ENCODE measurements at regions not wholly inside any gene's neighbourhood (a gene's known extent, or its start where the extent isn't known, plus 50 kb on each side); places are given as distances from the start of the nearest gene placed in this dataset.

DNA sequence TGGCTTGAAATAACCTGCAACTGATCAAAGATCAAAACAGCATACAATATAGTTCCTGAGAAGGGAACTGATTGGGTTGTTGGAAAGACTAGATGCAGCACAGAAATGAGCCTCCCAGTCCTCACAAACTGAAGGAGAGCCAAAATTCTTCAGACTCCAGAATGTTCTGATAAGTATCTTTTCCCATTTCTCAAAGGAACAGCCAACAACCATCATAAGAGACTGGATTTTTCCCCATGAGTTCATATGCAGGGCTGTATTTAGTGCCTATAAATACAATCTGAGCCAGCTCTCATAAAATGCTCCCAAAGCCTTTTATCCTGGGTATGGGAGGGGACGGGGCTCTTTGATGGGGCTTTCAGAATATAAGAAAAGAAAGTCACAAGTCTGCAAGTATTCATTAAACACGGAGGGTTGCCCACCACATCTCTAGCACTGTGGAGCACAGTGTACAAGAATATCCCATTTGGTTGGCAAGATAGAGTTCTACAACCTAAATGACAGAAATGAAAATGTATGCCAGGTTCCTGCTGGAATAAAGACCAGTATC is 50.7 kb upstream of the LYVE1 start:
- in situ Hi-C loops (cut with HindIII; ENCODE audit: low pct_unique_long_range_greater_than_20kb, low sequenced_read_pairs) = no loop called here
- CTCF ChIA-PET = no interaction called here

DNA sequence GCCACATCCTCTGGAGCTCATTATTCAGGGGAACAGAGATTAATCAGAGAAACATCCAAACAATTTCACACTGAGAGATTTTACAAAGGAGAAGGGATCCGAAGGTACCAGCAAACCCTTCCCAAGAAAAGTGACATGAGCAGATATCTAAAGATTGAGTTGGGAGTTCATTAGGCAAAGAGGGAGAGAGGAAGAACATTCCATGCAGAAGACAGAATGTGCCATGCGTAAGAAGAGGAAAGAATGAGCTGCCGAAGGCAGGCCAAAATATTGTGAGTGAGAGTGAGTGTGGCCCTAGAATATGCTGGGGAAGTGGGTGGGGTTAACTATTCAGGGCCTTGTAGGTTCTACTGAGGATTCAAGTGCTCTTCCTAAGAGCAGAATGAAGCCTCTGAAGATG is 50.0 kb upstream of the LYVE1 start:
- in situ Hi-C loops (cut with HindIII; ENCODE audit: low pct_unique_long_range_greater_than_20kb, low sequenced_read_pairs) = no loop called here
- TF ChIP-seq SIN3A (IDR thresholded peaks at IDR 0.05; ENCODE audit: borderline replicate concordance, insufficient read depth, low read depth, low read length) (no peak), TCF7L2 (IDR thresholded peaks at IDR 0.05; ENCODE audit: low read depth, low read length) (no peak), POLR2AphosphoS5 (IDR thresholded peaks at IDR 0.05; ENCODE audit: low read depth, low read length) (no peak), REST (IDR thresholded peaks at IDR 0.05; ENCODE audit: insufficient read depth in 1 of 2, low read depth in 2 of 2, low read length in 1 of 2) (no peak), CTCF (IDR thresholded peaks at IDR 0.05) (no peak)
- Histone ChIP-seq H3K4me3 (ENCODE audit: low read depth in 2 of 2, low read length in 2 of 2) (no peak overlapping the region), H3K27ac (ENCODE audit: low read length) (no peak overlapping the region), H3K36me3 (ENCODE audit: control insufficient read depth, insufficient read depth, low read length) (no peaks in the 10 kb centered on the region), H3K27me3 (ENCODE audit: control insufficient read depth, insufficient read depth, low read length) (peaks cover 9% of the 10 kb centered on the region; the same call in 1 of the 2 replicates), H3K9me3 (ENCODE audit: control insufficient read depth, insufficient read depth, low read depth, low read length) (no peaks in the 10 kb centered on the region), H3K4me1 (ENCODE audit: control insufficient read depth, insufficient read depth, low read length) (no peaks in the 10 kb centered on the region)
- intact Hi-C loops (cut with micrococcal nuclease; ENCODE audit: unreplicated experiment) = no loop called here
- no peak for DNase-seq (ENCODE audit: low read depth, low spot score)
- ChIA-PET CTCF (no interaction called here), POLR2A (interaction anchor here (0.6 kb wide), 1 partner anchor 33 kb away, joined by 6 read pairs; no protein-coding TSS in a partner anchor)
- no TSS peak for BruUV-seq (replicated peaks)
- ATAC-seq = no peak

More for the DNA sequence above, 50.7 kb upstream of the LYVE1 start:
- POLR2A ChIA-PET = interaction anchor here (0.6 kb wide), 1 partner anchor 34 kb away, joined by 6 read pairs; no protein-coding TSS in a partner anchor
- ATAC-seq (no peak), DNase-seq (ENCODE audit: low read depth, low spot score) (no peak)
- peaks cover 9% of the 10 kb centered on the region; the same call in 1 of the 2 replicates for H3K27me3 ChIP-seq (ENCODE audit: control insufficient read depth, insufficient read depth, low read length)
- TF ChIP-seq REST (IDR thresholded peaks at IDR 0.05; ENCODE audit: insufficient read depth in 1 of 2, low read depth in 2 of 2, low read length in 1 of 2) (no peak), TCF7L2 (IDR thresholded peaks at IDR 0.05; ENCODE audit: low read depth, low read length) (no peak), POLR2AphosphoS5 (IDR thresholded peaks at IDR 0.05; ENCODE audit: low read depth, low read length) (no peak), CTCF (IDR thresholded peaks at IDR 0.05) (no peak), SIN3A (IDR thresholded peaks at IDR 0.05; ENCODE audit: borderline replicate concordance, insufficient read depth, low read depth, low read length) (no peak)
- H3K36me3 ChIP-seq (ENCODE audit: control insufficient read depth, insufficient read depth, low read length) = no peaks in the 10 kb centered on the region
- intact Hi-C loops (cut with micrococcal nuclease; ENCODE audit: unreplicated experiment) = no loop called here
- no peaks in the 10 kb centered on the region for H3K9me3 ChIP-seq (ENCODE audit: control insufficient read depth, insufficient read depth, low read depth, low read length)
- BruUV-seq (replicated peaks) = no TSS peak
- H3K4me3 ChIP-seq (ENCODE audit: low read depth in 2 of 2, low read length in 2 of 2) = no peak overlapping the region
- H3K27ac ChIP-seq (ENCODE audit: low read length) = no peak overlapping the region
- H3K4me1 ChIP-seq (ENCODE audit: control insufficient read depth, insufficient read depth, low read length) = no peaks in the 10 kb centered on the region

All from Panc1 (cell line).